ENCODE measurements at regions not wholly inside any gene's neighbourhood (a gene's known extent, or its start where the extent isn't known, plus 50 kb on each side); places are given as distances from the start of the nearest gene placed in this dataset.

DNA sequence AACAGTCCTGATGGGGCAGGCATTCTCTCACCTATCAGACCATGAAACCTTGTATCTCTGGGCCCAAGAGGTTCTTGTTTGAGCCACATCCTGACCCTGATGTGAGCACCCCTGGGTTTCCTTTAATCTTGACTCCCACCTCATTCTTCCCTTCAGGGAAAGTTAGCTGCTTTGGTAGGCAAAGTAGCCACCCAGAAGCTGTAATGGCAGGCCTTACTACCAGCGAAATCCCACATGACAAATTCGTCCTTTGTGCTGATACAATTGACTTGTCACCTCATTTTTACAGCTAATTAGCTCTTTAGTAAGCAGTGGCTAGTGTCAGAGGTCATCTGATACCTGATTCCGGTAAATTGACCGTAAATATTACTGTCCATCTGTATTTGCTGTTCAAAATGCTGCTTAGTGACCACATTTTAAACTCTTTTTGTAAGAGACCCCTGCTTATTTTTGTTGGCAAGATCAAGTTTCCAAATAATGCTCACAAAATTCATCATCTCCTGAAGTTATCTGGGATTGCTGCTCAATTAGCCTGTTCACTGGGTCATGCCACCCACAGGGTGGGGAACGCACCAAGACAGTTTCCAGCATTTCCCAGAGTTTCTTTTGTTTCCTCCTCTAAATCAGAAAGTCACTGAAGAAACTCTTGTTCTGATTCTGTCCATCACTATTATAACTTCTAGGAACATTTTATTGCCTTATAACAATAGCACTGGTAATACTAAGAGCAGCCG lies 329.7 kb downstream of the GPAT3 start:
- no peaks in the 10 kb centered on the region for H3K9me2 ChIP-seq (replicated peaks; ENCODE audit: insufficient read depth, low read length)
- no peak overlapping the region for H3K4me2 ChIP-seq (ENCODE audit: low read depth, low read length, poor library complexity, severe bottlenecking)
- H2AFZ ChIP-seq (ENCODE audit: low read depth, low read length, severe bottlenecking), result no peak overlapping the region
- H3K27me3 ChIP-seq (ENCODE audit: low read length), result no peaks in the 10 kb centered on the region
- no peaks in the 10 kb centered on the region for H3K79me2 ChIP-seq (ENCODE audit: insufficient read depth, low read length)
- no peak overlapping the region for H3K4me3 ChIP-seq (ENCODE audit: insufficient read depth, low read length, poor library complexity, severe bottlenecking)
- H3F3A ChIP-seq (ENCODE audit: insufficient read depth), result no peaks in the 10 kb centered on the region
- H3K9ac ChIP-seq (ENCODE audit: low read length), result no peak overlapping the region
- H3K27ac ChIP-seq (ENCODE audit: low read depth, low read length), result no peak overlapping the region
- no peaks in the 10 kb centered on the region for H3K36me3 ChIP-seq (ENCODE audit: low read length)
- H3K9me3 ChIP-seq (ENCODE audit: insufficient read depth, low read length), result no peaks in the 10 kb centered on the region
- no peaks in the 10 kb centered on the region for H4K20me1 ChIP-seq (ENCODE audit: low read depth, low read length)
- TF ChIP-seq, protein P1, sequence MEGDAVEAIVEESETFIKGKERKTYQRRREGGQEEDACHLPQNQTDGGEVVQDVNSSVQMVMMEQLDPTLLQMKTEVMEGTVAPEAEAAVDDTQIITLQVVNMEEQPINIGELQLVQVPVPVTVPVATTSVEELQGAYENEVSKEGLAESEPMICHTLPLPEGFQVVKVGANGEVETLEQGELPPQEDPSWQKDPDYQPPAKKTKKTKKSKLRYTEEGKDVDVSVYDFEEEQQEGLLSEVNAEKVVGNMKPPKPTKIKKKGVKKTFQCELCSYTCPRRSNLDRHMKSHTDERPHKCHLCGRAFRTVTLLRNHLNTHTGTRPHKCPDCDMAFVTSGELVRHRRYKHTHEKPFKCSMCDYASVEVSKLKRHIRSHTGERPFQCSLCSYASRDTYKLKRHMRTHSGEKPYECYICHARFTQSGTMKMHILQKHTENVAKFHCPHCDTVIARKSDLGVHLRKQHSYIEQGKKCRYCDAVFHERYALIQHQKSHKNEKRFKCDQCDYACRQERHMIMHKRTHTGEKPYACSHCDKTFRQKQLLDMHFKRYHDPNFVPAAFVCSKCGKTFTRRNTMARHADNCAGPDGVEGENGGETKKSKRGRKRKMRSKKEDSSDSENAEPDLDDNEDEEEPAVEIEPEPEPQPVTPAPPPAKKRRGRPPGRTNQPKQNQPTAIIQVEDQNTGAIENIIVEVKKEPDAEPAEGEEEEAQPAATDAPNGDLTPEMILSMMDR (IDR thresholded peaks at IDR 0.05; ENCODE audit: insufficient read depth, low read length, poor library complexity, severe bottlenecking), result no peak
- TF ChIP-seq EZH2phosphoT487 (conservative IDR thresholded peaks at IDR 0.05; ENCODE audit: low read length), result no peak

DNA sequence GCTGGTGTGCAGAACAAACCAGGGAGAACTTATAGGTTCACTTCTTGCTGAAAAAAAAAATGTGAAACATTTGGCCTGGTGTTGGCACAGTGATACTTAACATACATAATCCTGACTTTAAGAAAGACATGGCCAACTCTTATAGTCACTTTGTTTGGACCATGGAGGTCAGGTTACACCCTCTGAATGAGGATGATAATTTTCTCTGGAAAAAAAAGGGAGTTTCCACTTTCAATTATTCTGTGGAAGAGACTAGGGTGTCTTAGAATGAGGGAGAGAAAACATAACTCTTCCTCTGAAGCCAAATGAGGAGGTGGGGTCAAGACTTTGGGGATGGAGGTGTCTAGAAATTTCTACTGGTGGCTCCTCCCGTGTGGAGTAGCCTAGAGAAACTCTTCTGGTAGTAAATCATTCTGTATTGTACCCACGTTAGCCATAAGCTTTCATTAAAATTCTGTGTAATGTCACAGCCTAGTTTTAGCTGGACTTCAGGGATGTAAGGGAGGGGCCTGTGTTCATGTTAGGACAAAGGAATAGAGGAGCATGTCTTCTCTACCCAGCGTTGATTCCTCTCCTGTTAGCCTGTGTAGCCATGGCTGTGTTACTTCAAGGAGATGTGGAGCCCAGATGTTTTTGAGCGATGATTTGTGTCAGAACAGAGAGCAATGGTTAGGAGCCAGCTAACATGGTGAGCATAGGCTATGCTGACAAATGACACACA lies 328.3 kb downstream of the GPAT3 start:
- Histone ChIP-seq H3K4me2 (ENCODE audit: low read depth, low read length, poor library complexity, severe bottlenecking) (no peak overlapping the region), H3K79me2 (ENCODE audit: insufficient read depth, low read length) (no peaks in the 10 kb centered on the region), H3K4me3 (ENCODE audit: insufficient read depth, low read length, poor library complexity, severe bottlenecking) (no peak overlapping the region), H3F3A (ENCODE audit: insufficient read depth) (no peaks in the 10 kb centered on the region), H3K36me3 (ENCODE audit: low read length) (no peaks in the 10 kb centered on the region), H2AFZ (ENCODE audit: low read depth, low read length, severe bottlenecking) (no peak overlapping the region), H3K27me3 (ENCODE audit: low read length) (no peaks in the 10 kb centered on the region), H3K9ac (ENCODE audit: low read length) (no peak overlapping the region), H3K9me3 (ENCODE audit: insufficient read depth, low read length) (no peaks in the 10 kb centered on the region), H4K20me1 (ENCODE audit: low read depth, low read length) (no peaks in the 10 kb centered on the region), H3K9me2 (replicated peaks; ENCODE audit: insufficient read depth, low read length) (no peaks in the 10 kb centered on the region), H3K27ac (ENCODE audit: low read depth, low read length) (no peak overlapping the region)
- TF ChIP-seq EZH2phosphoT487 (conservative IDR thresholded peaks at IDR 0.05; ENCODE audit: low read length), result no peak
- TF ChIP-seq, protein P1 (IDR thresholded peaks at IDR 0.05; ENCODE audit: insufficient read depth, low read length, poor library complexity, severe bottlenecking), result no peak

DNA sequence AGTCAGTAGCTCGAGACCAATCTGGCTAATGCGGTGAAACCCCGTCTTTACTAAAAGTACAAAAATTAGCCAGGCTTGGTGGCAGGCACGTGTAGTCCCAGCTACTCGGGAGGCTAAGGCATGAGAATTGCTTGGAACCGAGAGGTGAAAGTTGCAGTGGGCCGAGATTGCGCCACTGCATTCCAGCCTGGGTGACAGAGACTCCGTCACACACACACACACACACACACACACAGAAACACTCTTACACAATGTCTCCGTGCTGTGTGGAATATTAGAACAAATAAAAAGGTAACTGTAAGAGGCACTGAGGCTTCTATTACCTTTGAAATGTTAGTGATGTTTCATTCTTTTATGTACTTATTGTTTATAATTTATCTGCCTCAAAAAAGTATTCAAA lies 326.6 kb downstream of the GPAT3 start:
- no peak for TF ChIP-seq EZH2phosphoT487 (conservative IDR thresholded peaks at IDR 0.05; ENCODE audit: low read length)
- TF ChIP-seq, protein P1 (IDR thresholded peaks at IDR 0.05; ENCODE audit: insufficient read depth, low read length, poor library complexity, severe bottlenecking), result no peak
- Histone ChIP-seq H3K9me3 (ENCODE audit: insufficient read depth, low read length) (no peaks in the 10 kb centered on the region), H3K36me3 (ENCODE audit: low read length) (no peaks in the 10 kb centered on the region), H3K27ac (ENCODE audit: low read depth, low read length) (no peak overlapping the region), H3K9me2 (replicated peaks; ENCODE audit: insufficient read depth, low read length) (no peaks in the 10 kb centered on the region), H4K20me1 (ENCODE audit: low read depth, low read length) (no peaks in the 10 kb centered on the region), H3K9ac (ENCODE audit: low read length) (no peak overlapping the region), H3K79me2 (ENCODE audit: insufficient read depth, low read length) (no peaks in the 10 kb centered on the region), H2AFZ (ENCODE audit: low read depth, low read length, severe bottlenecking) (no peak overlapping the region), H3F3A (ENCODE audit: insufficient read depth) (no peaks in the 10 kb centered on the region), H3K4me3 (ENCODE audit: insufficient read depth, low read length, poor library complexity, severe bottlenecking) (no peak overlapping the region), H3K4me2 (ENCODE audit: low read depth, low read length, poor library complexity, severe bottlenecking) (no peak overlapping the region), H3K27me3 (ENCODE audit: low read length) (no peaks in the 10 kb centered on the region)

Measured in SU-DHL-6 (cell line).